ENCODE measurements at regions not wholly inside any gene's neighbourhood (a gene's known extent, or its start where the extent isn't known, plus 50 kb on each side); places are given as distances from the start of the nearest gene placed in this dataset.
"Not testable (repeated sequence)": the region's sequence is repeated elsewhere in the genome, so short reads cannot be mapped to it uniquely, and the experiment has no call there.

GRCh38 chr3:15982243-15982642 is 184.5 kb upstream of the ANKRD28 start:
- Mint-ChIP-seq H3K27ac (no peak overlapping the region), H3K4me1 (ENCODE audit: low read depth) (no peaks in the 10 kb centered on the region), H3K36me3 (peaks cover 2% of the 10 kb centered on the region), H3K9me3 (peaks cover under 1% of the 10 kb centered on the region), H3K4me3 (no peak overlapping the region), H3K27me3 (no peaks in the 10 kb centered on the region)
- ChIA-PET POLR2A (no interaction called here), CTCF (no interaction called here)
- intact Hi-C loops (cut with micrococcal nuclease): no loop called here
- DNase-seq: no peak

DNA sequence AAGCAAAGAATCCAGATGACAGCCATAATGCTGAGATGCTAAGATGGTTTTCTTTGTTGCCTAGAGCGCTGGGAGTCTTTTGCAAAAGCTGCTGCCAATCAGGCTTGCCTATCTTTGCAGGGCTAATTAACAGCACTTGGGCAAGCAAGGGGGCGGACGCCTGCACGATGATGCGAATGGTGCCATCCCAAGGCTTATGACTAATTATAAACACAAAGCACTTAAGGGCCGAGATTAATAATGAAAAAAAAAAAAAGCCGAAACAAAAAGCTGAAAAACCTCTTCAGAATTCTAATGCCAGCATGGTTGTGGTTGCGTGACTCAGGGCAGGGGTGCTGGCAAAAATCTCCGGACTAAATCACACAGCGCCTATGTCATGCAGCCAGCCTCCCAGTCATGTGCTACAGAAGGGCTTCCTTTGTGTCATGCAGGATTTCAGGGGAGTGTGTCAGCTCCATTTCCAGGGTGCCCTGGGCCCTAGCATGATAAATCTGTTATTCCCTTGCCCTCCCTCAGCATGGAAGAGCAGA is 185.0 kb upstream of the ANKRD28 start:
- Mint-ChIP-seq H3K4me3 (no peak overlapping the region), H3K4me1 (ENCODE audit: low read depth) (no peaks in the 10 kb centered on the region), H3K9me3 (peaks cover 5% of the 10 kb centered on the region), H3K27me3 (no peaks in the 10 kb centered on the region), H3K27ac (no peak overlapping the region), H3K36me3 (peaks cover 2% of the 10 kb centered on the region)
- CTCF ChIA-PET: no interaction called here
- intact Hi-C loops (cut with micrococcal nuclease): no loop called here
- POLR2A ChIA-PET: no interaction called here
- DNase-seq: no peak

DNA sequence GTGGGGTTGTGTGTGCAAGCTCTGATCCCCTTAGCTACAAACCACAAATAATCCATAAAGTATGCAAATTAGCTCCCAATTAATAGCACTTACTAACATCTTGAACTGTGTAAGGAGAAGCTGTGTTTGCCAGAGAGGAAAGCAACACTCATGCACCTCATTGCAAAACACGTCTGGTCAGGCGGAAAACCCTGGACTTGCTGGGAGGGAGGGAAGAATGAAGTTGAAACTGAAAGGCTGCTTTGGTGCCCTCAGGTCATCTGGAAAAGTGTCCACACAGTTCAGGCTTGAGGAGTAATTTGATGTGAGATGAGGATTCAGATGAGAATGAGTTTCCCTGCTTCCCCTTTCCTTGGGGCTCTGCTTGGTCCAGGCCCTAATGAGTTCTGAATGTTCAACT is 185.5 kb upstream of the ANKRD28 start:
- CTCF ChIA-PET: no interaction called here

GRCh38 chr3:15983693-15984092 is 185.9 kb upstream of the ANKRD28 start:
- peaks cover 11% of the 10 kb centered on the region for H3K9me3 Mint-ChIP-seq
- H3K27me3 Mint-ChIP-seq: peaks cover 1% of the 10 kb centered on the region
- H3K36me3 Mint-ChIP-seq: peaks cover 4% of the 10 kb centered on the region
- H3K4me1 Mint-ChIP-seq (ENCODE audit: low read depth): no peaks in the 10 kb centered on the region
- intact Hi-C loops (cut with micrococcal nuclease): no loop called here
- DNase-seq: no peak
- no peak overlapping the region for H3K27ac Mint-ChIP-seq
- POLR2A ChIA-PET: no interaction called here
- no peak overlapping the region for H3K4me3 Mint-ChIP-seq
- CTCF ChIA-PET: no interaction called here

More for the DNA sequence above, 185.5 kb upstream of the ANKRD28 start:
- intact Hi-C loops (cut with micrococcal nuclease): no loop called here
- Mint-ChIP-seq H3K36me3 (peaks cover 2% of the 10 kb centered on the region), H3K27ac (no peak overlapping the region), H3K4me1 (ENCODE audit: low read depth) (no peaks in the 10 kb centered on the region), H3K27me3 (no peaks in the 10 kb centered on the region), H3K9me3 (peaks cover 7% of the 10 kb centered on the region), H3K4me3 (no peak overlapping the region)
- DNase-seq: no peak
- POLR2A ChIA-PET: no interaction called here

DNA sequence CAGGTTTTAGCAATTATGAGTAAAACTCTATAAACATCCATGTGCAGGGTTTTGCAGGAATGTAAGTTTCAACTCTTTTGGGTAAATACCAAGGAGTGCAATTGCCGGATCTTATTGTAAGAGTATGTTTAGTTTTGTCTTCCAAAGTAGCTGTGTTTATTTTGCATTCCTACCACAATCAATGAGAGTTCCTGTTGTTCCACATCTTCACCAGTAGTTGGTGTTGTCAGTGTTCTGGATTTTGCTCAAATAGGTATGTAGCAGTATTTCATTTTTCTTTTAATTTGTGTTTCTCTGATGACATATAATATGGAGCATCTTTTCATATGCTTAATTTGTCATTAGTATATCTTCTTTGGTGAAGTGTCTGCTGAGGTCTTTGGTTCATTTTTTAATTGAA is 185.1 kb upstream of the GALNT15 start:
- ChIA-PET CTCF (no interaction called here), POLR2A (no interaction called here)
- Mint-ChIP-seq H3K4me3 (no peak overlapping the region), H3K36me3 (peaks cover 7% of the 10 kb centered on the region), H3K27me3 (peaks cover 4% of the 10 kb centered on the region), H3K27ac (no peak overlapping the region), H3K4me1 (ENCODE audit: low read depth) (no peaks in the 10 kb centered on the region), H3K9me3 (peaks cover 25% of the 10 kb centered on the region)
- intact Hi-C loops (cut with micrococcal nuclease): no loop called here
- no peak for DNase-seq

GRCh38 chr3:15993660-15994059 is 180.8 kb upstream of the GALNT15 start:
- intact Hi-C loops (cut with micrococcal nuclease); H3K27me3 Mint-ChIP-seq; H3K27ac Mint-ChIP-seq; H3K4me3 Mint-ChIP-seq; H3K36me3 Mint-ChIP-seq; CTCF ChIA-PET; POLR2A ChIA-PET; DNase-seq; H3K4me1 Mint-ChIP-seq (ENCODE audit: low read depth): not testable (repeated sequence)
- H3K9me3 Mint-ChIP-seq: peaks cover 15% of the 10 kb centered on the region

- intact Hi-C loops (cut with micrococcal nuclease); H3K36me3 Mint-ChIP-seq; CTCF ChIA-PET; H3K27me3 Mint-ChIP-seq; POLR2A ChIA-PET; H3K27ac Mint-ChIP-seq; H3K4me3 Mint-ChIP-seq; DNase-seq; H3K9me3 Mint-ChIP-seq; H3K4me1 Mint-ChIP-seq (ENCODE audit: low read depth): not testable (repeated sequence)
These were observed 178.0 kb upstream of the GALNT15 start for GRCh38 chr3:15996496-15996895.

GRCh38 chr3:15997274-15997943 is 177.1 kb upstream of the GALNT15 start:
- H3K4me3 Mint-ChIP-seq: no peak overlapping the region
- intact Hi-C loops (cut with micrococcal nuclease): no loop called here
- CTCF ChIA-PET: no interaction called here
- H3K27ac Mint-ChIP-seq: no peak overlapping the region
- no peak for DNase-seq
- H3K4me1 Mint-ChIP-seq (ENCODE audit: low read depth): peaks cover 2% of the 10 kb centered on the region
- H3K27me3 Mint-ChIP-seq: no peaks in the 10 kb centered on the region
- peaks cover 3% of the 10 kb centered on the region for H3K9me3 Mint-ChIP-seq
- POLR2A ChIA-PET: no interaction called here
- H3K36me3 Mint-ChIP-seq: no peaks in the 10 kb centered on the region

DNA sequence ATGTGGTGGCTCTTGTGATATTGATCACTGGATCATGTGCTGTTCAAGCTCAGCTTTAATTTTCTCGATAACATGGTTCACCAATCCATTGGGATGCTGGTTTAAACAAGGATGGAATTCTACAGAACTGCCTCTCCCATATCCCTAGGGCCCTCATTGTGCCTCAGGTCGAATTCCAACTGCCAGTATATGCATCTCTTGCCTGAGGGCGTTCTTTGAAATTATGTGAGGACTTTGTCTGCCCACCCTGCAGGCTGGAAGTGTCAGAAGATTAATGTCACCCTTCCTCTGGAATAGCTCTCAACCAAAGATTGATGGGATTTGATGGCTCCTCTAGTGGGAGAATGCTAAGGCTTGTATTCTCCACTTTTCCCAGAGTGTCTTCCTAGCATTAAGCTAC is 175.6 kb upstream of the GALNT15 start:
- CTCF ChIA-PET: no interaction called here

GRCh38 chr3:16004812-16005211 is 169.7 kb upstream of the GALNT15 start:
- CTCF ChIA-PET: no interaction called here
- Mint-ChIP-seq H3K36me3 (no peaks in the 10 kb centered on the region), H3K27ac (no peak overlapping the region), H3K27me3 (peaks cover 8% of the 10 kb centered on the region), H3K9me3 (peaks cover 13% of the 10 kb centered on the region), H3K4me1 (ENCODE audit: low read depth) (no peaks in the 10 kb centered on the region), H3K4me3 (no peak overlapping the region)
- POLR2A ChIA-PET: no interaction called here
- no peak for DNase-seq
- intact Hi-C loops (cut with micrococcal nuclease): no loop called here

More for the DNA sequence above, 175.6 kb upstream of the GALNT15 start:
- POLR2A ChIA-PET: no interaction called here
- H3K9me3 Mint-ChIP-seq: peaks cover 3% of the 10 kb centered on the region
- no peaks in the 10 kb centered on the region for H3K27me3 Mint-ChIP-seq
- intact Hi-C loops (cut with micrococcal nuclease): no loop called here
- no peak overlapping the region for H3K4me3 Mint-ChIP-seq
- no peak overlapping the region for H3K27ac Mint-ChIP-seq
- no peak for DNase-seq
- H3K4me1 Mint-ChIP-seq (ENCODE audit: low read depth): peaks cover 2% of the 10 kb centered on the region
- no peaks in the 10 kb centered on the region for H3K36me3 Mint-ChIP-seq

DNA sequence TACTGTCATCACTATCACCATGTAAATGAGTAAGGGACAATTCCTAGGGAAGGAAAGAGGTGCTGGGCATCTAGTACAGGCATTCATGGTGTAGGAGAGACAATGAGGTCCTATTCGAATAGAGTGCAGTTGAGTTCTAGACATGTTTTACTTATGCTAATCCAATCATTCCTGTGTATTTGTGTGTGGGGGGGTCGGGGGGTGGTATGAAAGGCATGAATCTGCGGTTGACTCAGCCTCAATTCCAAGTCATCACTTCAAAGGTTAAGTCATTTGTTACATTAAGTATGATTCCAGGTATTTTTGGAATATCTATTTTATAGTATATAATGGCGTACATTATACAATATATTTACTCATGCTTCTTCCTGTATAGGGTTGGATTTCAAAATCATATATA is 163.1 kb upstream of the GALNT15 start:
- H3K27ac Mint-ChIP-seq: no peak overlapping the region
- intact Hi-C loops (cut with micrococcal nuclease): no loop called here
- H3K27me3 Mint-ChIP-seq: peaks cover 8% of the 10 kb centered on the region
- POLR2A ChIA-PET: no interaction called here
- peaks cover 13% of the 10 kb centered on the region for H3K9me3 Mint-ChIP-seq
- H3K36me3 Mint-ChIP-seq: no peaks in the 10 kb centered on the region
- CTCF ChIA-PET: no interaction called here
- no peaks in the 10 kb centered on the region for H3K4me1 Mint-ChIP-seq (ENCODE audit: low read depth)
- DNase-seq: no peak
- H3K4me3 Mint-ChIP-seq: no peak overlapping the region

DNA sequence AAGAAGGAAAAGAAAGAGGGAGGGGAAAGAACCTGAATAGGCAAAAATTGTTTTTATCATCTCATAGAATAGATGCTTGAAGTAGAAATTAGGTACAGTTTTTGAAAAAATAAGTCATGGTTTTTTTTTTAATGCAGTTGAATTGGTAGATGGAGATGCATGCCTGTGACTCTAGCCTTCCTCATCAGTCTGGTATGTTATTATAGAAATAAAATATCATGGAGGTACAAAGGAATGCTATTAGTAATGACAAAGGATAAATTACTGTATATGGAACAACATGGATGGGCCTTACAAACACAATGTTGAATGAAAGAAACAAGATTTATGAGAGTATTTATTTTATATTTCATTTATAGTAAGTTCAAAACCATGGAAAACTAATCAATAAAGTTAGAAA is 162.4 kb upstream of the GALNT15 start:
- no peaks in the 10 kb centered on the region for H3K4me1 Mint-ChIP-seq (ENCODE audit: low read depth)
- no peak overlapping the region for H3K4me3 Mint-ChIP-seq
- no peak overlapping the region for H3K27ac Mint-ChIP-seq
- intact Hi-C loops (cut with micrococcal nuclease): no loop called here
- ChIA-PET POLR2A (no interaction called here), CTCF (no interaction called here)
- DNase-seq: no peak
- H3K36me3 Mint-ChIP-seq: no peaks in the 10 kb centered on the region
- H3K9me3 Mint-ChIP-seq: peaks cover 13% of the 10 kb centered on the region
- peaks cover 8% of the 10 kb centered on the region for H3K27me3 Mint-ChIP-seq

- Mint-ChIP-seq H3K4me1 (ENCODE audit: low read depth) (no peaks in the 10 kb centered on the region), H3K27me3 (no peaks in the 10 kb centered on the region), H3K27ac (no peak overlapping the region), H3K36me3 (no peaks in the 10 kb centered on the region), H3K9me3 (peaks cover under 1% of the 10 kb centered on the region), H3K4me3 (no peak overlapping the region)
- DNase-seq: no peak
- POLR2A ChIA-PET: no interaction called here
- intact Hi-C loops (cut with micrococcal nuclease): no loop called here
- CTCF ChIA-PET: no interaction called here
These were observed 160.9 kb upstream of the GALNT15 start for GRCh38 chr3:16013568-16013967.
